NCI-H1105 (cell line): ENCODE measurements at regions not wholly inside any gene's neighbourhood (a gene's known extent, or its start where the extent isn't known, plus 50 kb on each side); places are given as distances from the start of the nearest gene placed in this dataset.
A peak's percentile ranks its signal among the peaks of the same experiment; 100 is the strongest.

ENCODE experiments used
- DNase-seq: peaks from one replicate; lab custom pipeline; 2025; lab: John Stamatoyannopoulos, UW

GRCh38 chr11:28983780-28984179 lies 875.6 kb downstream of the METTL15 start:
- DNase-seq = no peak

- DNase-seq = no peak
These were observed 873.2 kb downstream of the METTL15 start for GRCh38 chr11:28981381-28981780.

- no peak for DNase-seq
These were observed 868.6 kb downstream of the METTL15 start for GRCh38 chr11:28976801-28977145.

GRCh38 chr11:28976012-28976800 lies 868.0 kb downstream of the METTL15 start:
- no peak for DNase-seq

GRCh38 chr11:28969832-28970231 lies 861.6 kb downstream of the METTL15 start:
- no peak for DNase-seq

- DNase-seq = no peak
These were observed 858.8 kb downstream of the METTL15 start for GRCh38 chr11:28966951-28967350.

- DNase-seq = no peak
These were observed 857.6 kb downstream of the METTL15 start for GRCh38 chr11:28965819-28966218.

GRCh38 chr11:28964811-28965210 lies 856.6 kb downstream of the METTL15 start:
- DNase-seq = no peak

GRCh38 chr11:28963187-28963586 lies 855.0 kb downstream of the METTL15 start:
- no peak for DNase-seq

GRCh38 chr11:28962502-28962901 lies 854.3 kb downstream of the METTL15 start:
- DNase-seq = no peak

GRCh38 chr11:28961726-28962125 lies 853.5 kb downstream of the METTL15 start:
- no peak for DNase-seq

GRCh38 chr11:28956446-28956845 lies 848.3 kb downstream of the METTL15 start:
- DNase-seq = no peak

- no peak for DNase-seq
These were observed 843.0 kb downstream of the METTL15 start for GRCh38 chr11:28951191-28951590.

- no peak for DNase-seq
These were observed 831.2 kb downstream of the METTL15 start for GRCh38 chr11:28939381-28939780.

GRCh38 chr11:28938091-28938490 lies 829.9 kb downstream of the METTL15 start:
- no peak for DNase-seq

- no peak for DNase-seq
These were observed 824.8 kb downstream of the METTL15 start for GRCh38 chr11:28932940-28933339.

- DNase-seq = no peak
These were observed 815.8 kb downstream of the METTL15 start for GRCh38 chr11:28924004-28924403.

GRCh38 chr11:28922386-28922981 lies 814.3 kb downstream of the METTL15 start:
- no peak for DNase-seq

GRCh38 chr11:28919194-28919593 lies 811.0 kb downstream of the METTL15 start:
- no peak for DNase-seq

GRCh38 chr11:28913883-28914282 lies 805.7 kb downstream of the METTL15 start:
- DNase-seq = no peak

- DNase-seq = no peak
These were observed 803.6 kb downstream of the METTL15 start for GRCh38 chr11:28911829-28912228.

- DNase-seq = no peak
These were observed 802.7 kb downstream of the METTL15 start for GRCh38 chr11:28910926-28911325.

- peak; percentile 19 for DNase-seq
These were observed 795.5 kb downstream of the METTL15 start for GRCh38 chr11:28903716-28904115.

GRCh38 chr11:28900427-28900826 lies 792.2 kb downstream of the METTL15 start:
- no peak for DNase-seq
